Stimulated activated CD4-positive, alpha-beta T cell treated with anti-CD3 and anti-CD28 coated beads, Interleukin-15, amount 100 ng/mL, for 24 hours (primary cell): ENCODE measurements at regions not wholly inside any gene's neighbourhood (a gene's known extent, or its start where the extent isn't known, plus 50 kb on each side); places are given as distances from the start of the nearest gene placed in this dataset.
"Not testable (repeated sequence)": the region's sequence is repeated elsewhere in the genome, so short reads cannot be mapped to it uniquely, and the experiment has no call there.

ENCODE experiments used
- DNase-seq: peaks from one replicate; pipeline ENCODE4 v3.0.0-alpha.2; 2020

DNA sequence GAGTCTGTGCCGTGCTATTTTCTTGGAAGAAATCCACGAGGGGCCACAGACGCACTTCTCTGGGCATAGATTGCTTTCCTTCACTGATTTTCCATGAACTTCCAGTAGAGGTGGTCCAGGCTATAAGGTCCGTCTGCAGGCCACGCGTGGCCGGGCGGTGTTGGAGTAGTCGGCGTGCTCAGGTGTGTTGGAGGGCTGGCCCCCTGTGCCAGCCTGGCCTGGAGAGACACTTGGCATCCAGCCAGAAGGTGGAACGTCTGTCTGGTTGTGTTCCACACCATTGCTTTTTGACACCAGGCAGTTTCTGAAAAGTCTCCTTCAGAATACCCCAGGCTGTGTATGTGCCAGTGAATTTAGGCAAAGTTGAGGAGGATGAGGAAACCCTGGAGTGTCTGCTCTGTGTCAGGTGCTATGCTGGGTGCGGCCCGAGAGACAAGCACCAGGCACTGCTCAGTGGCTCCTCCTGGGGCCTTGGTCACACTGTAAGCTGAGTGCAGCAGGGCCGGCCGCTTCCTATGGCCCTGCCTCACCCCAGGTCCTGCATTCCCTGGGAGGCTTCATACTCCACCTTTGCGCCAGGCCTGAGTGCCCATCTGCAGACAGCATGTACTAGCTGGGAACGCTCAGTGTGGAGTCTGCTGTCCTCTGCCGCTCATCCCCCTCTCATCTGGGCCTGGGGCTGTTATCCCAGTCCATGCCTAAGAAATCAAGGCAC lies 52.1 kb upstream of the TAMM41 start:
- DNase-seq: no peak

DNA sequence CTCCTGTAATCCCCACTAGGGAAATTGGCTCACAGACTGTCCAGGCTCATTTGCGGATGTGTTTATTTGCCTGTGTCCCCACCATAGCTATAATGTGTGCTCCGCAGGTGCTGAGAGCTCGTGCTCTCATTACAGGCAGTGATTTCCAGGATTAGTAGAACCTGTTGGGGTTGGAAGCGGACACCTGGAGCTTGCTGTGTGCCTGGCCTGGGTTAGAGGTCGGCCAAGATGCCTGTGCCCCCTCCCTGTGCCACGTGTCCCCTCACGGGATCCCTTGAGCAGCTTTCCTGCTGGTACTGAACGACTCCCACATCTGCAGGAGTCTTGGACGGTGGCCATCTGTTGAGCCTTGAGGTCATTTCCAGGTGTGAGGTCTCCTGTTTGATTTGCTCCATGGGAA lies 52.7 kb upstream of the TAMM41 start:
- DNase-seq: not testable (repeated sequence)

GRCh38 chr3:11899826-11900225 lies 53.1 kb upstream of the TAMM41 start:
- DNase-seq: no peak

DNA sequence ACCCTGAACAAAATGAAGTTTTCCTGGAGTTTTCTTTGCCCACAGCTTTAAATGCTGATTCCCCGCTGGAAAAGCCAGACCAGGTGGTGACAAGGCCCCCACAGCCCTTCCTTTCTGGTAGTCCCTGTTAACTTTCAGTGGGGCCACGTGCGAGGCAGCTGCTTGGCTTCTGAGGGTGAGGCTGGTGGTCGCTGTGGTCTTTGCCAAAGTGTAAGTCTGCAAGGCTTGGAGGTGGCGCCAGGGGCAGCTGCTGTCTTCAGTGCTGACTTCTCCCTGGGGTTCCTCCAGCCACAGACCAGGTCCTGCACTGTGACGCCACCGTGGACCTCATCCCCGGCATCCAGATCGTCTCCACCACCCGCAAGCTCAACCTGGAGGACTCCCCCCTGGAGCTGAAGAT lies 54.1 kb upstream of the TAMM41 start:
- DNase-seq: no peak

- DNase-seq: no peak
These were observed 54.7 kb upstream of the TAMM41 start for GRCh38 chr3:11901286-11901875.

DNA sequence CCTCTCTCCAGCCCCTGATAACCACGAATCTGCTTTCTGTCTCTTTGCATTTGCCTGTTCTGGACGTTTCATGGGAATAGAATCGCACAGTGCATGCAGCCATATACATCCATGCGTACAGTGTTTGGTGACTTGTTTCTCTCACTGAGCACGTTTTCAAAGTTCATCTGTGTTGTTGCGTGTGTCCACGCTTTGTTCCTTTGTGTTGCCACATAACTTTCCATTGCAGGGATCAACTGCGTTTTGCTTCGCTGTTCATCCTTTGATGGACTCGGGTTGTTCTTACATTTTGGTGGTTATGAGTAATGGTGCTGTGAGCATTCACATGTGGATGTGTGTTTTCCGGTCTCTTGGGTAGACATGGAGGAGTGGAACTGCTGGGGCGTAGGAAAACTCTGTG lies 56.4 kb upstream of the TAMM41 start:
- no peak for DNase-seq

GRCh38 chr3:11903447-11903846 lies 56.8 kb upstream of the TAMM41 start:
- DNase-seq: no peak

- DNase-seq: no peak
These were observed 57.5 kb upstream of the TAMM41 start for GRCh38 chr3:11904157-11904556.

DNA sequence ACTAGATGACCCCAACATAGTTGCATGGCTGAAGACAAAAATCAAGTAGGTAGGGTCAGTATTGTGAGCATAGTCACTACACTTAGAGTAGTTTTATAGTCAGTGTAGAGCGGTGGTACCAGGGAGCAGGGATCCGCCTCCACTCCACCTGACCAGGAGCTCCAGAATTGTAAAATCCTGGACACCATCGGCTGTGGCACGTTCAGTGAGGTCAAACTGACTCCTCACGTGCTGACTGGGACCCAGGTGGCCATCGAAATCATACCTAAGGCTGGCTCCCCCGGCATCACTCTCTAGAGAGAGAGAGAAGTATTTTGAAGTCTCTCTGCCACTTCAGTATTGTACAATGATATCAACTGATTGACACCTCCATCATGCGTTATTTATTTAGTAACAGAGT lies 59.7 kb upstream of the TAMM41 start:
- no peak for DNase-seq

GRCh38 chr3:11907667-11908660 lies 61.3 kb upstream of the TAMM41 start:
- DNase-seq: no peak

- DNase-seq: peak; percentile 4
These were observed 62.5 kb upstream of the TAMM41 start for GRCh38 chr3:11908981-11909698.

DNA sequence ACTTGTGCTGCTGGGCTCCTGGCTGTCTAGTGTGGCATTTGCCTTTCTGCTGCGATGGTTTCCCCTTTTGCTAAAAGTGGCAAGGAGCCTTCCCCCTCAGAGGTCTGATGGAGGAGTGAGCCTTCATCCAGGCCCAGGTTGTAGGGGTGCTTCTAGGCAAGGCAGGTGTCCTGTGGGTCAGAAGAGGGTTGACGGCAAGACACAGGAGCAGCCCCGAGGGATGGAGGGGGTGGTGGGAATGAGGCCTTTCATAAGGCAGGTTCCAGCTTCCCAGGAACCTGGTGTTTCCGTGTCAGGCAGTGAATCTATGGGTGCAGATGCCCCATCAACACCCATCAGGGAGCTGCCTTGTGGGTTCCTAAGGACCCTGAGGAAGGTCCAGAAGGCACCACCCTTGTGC lies 63.0 kb upstream of the TAMM41 start:
- DNase-seq: no peak

GRCh38 chr3:11910216-11910930 lies 63.7 kb upstream of the TAMM41 start:
- DNase-seq: not testable (repeated sequence)

DNA sequence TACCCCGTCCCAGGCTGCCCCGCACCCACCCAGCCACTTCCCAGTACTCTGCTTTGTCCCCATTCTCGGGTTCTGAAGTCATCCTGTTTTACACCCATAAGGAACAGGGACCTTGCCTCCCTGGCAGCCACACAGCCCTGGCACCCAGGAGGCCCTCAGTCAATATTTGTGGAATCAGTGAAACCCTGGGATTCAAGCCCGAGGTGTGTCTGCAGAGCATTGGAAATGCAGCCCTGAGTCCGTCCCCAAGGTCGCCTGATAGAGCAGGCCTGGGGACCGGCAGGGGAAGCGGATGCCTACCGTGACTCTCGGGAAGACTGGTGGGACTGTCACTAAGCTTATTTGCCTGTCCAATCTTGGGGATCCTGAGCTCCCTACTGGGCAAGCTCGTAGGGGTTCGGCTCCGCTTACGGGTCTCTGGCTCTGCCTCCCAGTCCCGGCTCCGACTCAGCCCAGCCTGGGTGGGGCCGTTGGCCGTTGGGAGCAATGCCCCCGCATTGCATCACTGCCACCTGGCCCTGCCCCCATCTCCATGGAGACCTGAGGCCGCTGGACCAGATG lies 64.4 kb upstream of the TAMM41 start:
- DNase-seq: peak; percentile 17

DNA sequence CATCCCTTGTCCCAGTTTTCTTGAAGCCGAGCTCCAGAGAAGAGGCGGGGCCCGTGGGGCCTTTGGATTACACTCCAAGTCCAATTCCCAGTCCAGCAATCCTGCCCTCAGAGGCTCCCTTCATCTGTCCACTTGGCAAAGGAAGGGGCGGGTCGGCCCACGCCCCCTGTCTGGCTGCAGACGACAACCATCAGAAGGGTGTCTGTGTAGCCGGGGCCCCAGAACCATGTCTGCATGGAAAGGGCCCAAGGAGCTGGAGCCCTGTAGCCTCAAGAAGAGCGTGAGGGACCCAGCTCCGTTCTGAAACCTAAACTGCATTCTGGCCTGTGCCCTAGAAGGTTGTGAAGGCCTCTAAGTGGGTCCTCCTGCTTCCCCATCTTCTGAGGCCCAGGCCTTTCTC lies 65.2 kb upstream of the TAMM41 start:
- DNase-seq: not testable (repeated sequence)

- no peak for DNase-seq
These were observed 66.6 kb upstream of the TAMM41 start for GRCh38 chr3:11913316-11913715.

- DNase-seq: no peak
These were observed 67.4 kb upstream of the TAMM41 start for GRCh38 chr3:11914041-11914440.

DNA sequence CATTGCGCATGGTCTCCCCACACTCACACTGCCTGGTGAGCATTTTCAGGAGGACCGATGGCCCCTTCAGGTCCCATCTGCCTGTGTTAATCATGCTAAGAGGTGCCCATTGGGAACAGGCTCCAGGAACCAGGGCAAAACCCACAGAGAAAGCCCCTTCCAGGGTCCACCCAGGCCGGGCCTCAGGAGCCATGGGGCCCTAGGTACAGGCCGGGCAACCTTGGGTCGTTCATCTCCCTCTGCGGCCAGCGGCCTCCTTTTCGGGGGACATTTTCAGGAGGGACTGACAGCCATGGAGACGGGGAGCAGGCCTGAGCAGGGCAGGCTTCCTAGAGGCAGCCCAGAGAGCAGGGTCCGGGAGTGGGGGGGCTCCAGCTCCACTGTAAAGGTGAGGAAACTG lies 68.0 kb upstream of the TAMM41 start:
- no peak for DNase-seq

DNA sequence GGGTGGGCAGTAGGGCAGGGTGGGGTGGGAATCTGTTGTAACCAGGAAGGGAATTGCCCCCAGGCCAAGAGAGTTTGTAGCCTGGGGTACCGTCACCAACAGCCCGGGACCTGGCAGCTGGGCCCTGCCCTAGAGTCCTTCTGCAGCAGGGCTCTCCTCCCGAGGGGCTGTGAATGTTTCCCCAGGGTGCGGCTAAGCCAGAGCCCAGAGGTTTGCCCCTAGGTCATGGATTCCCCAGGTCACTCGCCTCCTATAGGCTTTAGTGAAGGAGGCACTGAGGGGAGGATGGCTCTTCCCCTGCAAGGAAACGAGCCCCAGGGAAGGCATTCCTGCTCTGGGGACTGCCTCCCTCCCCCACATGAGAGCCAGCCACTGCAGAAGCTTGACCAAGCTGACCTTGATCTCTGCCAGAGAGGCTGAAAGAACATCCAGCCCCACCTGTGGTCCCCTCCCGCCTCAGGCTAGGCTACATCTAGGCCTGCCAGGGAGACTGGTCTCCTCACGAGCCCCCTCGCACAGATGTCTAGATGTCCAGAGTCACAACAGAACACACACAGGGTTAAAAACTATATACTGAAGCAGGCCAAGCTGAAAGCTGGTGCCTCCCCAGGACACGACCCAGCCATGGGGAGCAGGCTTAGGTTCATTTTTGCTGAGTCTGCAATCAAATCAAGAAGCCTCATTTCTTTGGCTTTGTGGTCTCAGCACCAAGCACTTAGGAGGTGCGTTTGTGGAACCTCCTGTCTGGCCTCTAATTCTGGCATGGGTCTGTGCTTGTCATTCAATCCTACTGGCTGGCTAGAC lies 69.1 kb upstream of the TAMM41 start:
- DNase-seq: no peak

DNA sequence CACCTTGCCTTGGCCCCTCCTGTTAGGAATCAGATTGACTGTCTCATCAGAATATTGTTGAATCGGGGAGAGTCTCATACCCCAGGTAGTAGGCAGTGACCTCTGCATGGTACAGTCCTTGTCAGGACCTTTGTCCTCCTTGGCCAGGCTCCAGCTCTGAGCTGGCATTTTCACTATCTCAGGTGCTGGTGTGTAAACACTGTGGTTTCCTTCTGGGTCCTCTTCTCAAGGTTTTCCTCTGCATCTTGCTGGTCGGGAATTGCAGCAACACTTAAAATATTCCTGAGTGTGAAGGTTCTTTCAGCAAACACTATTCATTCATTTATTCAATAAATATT lies 69.7 kb upstream of the TAMM41 start:
- not testable (repeated sequence) for DNase-seq

DNA sequence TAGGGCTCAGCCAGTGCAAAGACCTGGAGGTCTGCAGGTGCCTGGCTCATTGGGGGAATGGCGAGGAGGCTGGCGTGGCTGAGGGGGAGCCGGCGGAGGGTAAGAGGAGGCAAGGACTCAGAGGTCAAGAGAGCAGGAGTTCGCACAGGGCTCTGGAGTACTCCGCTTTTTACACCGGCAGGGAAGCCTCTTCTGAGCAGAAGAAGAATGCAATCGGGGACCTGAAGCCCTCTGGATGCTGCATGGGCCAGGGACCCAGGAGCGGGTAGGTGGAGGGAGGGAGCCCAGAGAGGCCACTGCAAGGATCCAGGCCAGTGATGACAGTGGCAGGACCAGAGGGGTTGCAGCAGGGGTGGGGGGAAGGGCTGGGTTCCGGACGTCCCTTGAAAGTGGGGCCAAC lies 70.4 kb upstream of the TAMM41 start:
- no peak for DNase-seq
